ENCODE measurements at regions not wholly inside any gene's neighbourhood (a gene's known extent, or its start where the extent isn't known, plus 50 kb on each side); places are given as distances from the start of the nearest gene placed in this dataset.

GRCh38 chr6:111938710-111939109, 65.5 kb upstream of the FYN start:
- H3K4me1 ChIP-seq (ENCODE audit: control insufficient read depth in 1 of 2, low read depth in 2 of 2): no peaks in the 10 kb centered on the region
- no peak overlapping the region for H3K4me3 ChIP-seq
- no peak overlapping the region for H3K27ac ChIP-seq
- TF ChIP-seq CTCF (IDR thresholded peaks at IDR 0.05): no peak
- ATAC-seq (ENCODE audit: insufficient number of reproducible peaks, low FRiP score, low read depth) (no peak), DNase-seq (ENCODE audit: low spot score) (no peak)
- H3K36me3 ChIP-seq: no peaks in the 10 kb centered on the region
- no peaks in the 10 kb centered on the region for H3K27me3 ChIP-seq (replicated peaks; ENCODE audit: insufficient read depth)
- H3K9me3 ChIP-seq: peaks cover 3% of the 10 kb centered on the region

GRCh38 chr6:111939902-111940301, 66.7 kb upstream of the FYN start:
- H3K36me3 ChIP-seq: no peaks in the 10 kb centered on the region
- no peak for ATAC-seq (ENCODE audit: insufficient number of reproducible peaks, low FRiP score, low read depth)
- peaks cover 3% of the 10 kb centered on the region for H3K9me3 ChIP-seq
- H3K4me1 ChIP-seq (ENCODE audit: control insufficient read depth in 1 of 2, low read depth in 2 of 2): no peaks in the 10 kb centered on the region
- DNase-seq (ENCODE audit: low spot score): no peak
- H3K27me3 ChIP-seq (replicated peaks; ENCODE audit: insufficient read depth): no peaks in the 10 kb centered on the region
- H3K27ac ChIP-seq: no peak overlapping the region
- no peak overlapping the region for H3K4me3 ChIP-seq
- TF ChIP-seq CTCF (IDR thresholded peaks at IDR 0.05): no peak

GRCh38 chr6:111940801-111941200, 67.5 kb upstream of the FYN start:
- no peaks in the 10 kb centered on the region for H3K27me3 ChIP-seq (replicated peaks; ENCODE audit: insufficient read depth)
- peaks cover 3% of the 10 kb centered on the region for H3K9me3 ChIP-seq
- H3K4me1 ChIP-seq (ENCODE audit: control insufficient read depth in 1 of 2, low read depth in 2 of 2): no peaks in the 10 kb centered on the region
- ATAC-seq (ENCODE audit: insufficient number of reproducible peaks, low FRiP score, low read depth) (no peak), DNase-seq (ENCODE audit: low spot score) (no peak)
- no peaks in the 10 kb centered on the region for H3K36me3 ChIP-seq
- H3K27ac ChIP-seq: no peak overlapping the region
- H3K4me3 ChIP-seq: no peak overlapping the region
- no peak for TF ChIP-seq CTCF (IDR thresholded peaks at IDR 0.05)

- TF ChIP-seq CTCF (IDR thresholded peaks at IDR 0.05): no peak
- Histone ChIP-seq H3K4me1 (ENCODE audit: control insufficient read depth in 1 of 2, low read depth in 2 of 2) (no peaks in the 10 kb centered on the region), H3K27ac (no peak overlapping the region), H3K27me3 (replicated peaks; ENCODE audit: insufficient read depth) (no peaks in the 10 kb centered on the region), H3K4me3 (no peak overlapping the region), H3K36me3 (no peaks in the 10 kb centered on the region), H3K9me3 (peaks cover 3% of the 10 kb centered on the region)
- DNase-seq (ENCODE audit: low spot score) (no peak), ATAC-seq (ENCODE audit: insufficient number of reproducible peaks, low FRiP score, low read depth) (no peak)
These were observed 68.6 kb upstream of the FYN start for GRCh38 chr6:111941686-111942330.

- no peaks in the 10 kb centered on the region for H3K36me3 ChIP-seq
- TF ChIP-seq CTCF (IDR thresholded peaks at IDR 0.05): no peak
- no peak overlapping the region for H3K27ac ChIP-seq
- peaks cover 3% of the 10 kb centered on the region for H3K9me3 ChIP-seq
- DNase-seq (ENCODE audit: low spot score): no peak
- no peak for ATAC-seq (ENCODE audit: insufficient number of reproducible peaks, low FRiP score, low read depth)
- H3K27me3 ChIP-seq (replicated peaks; ENCODE audit: insufficient read depth): no peaks in the 10 kb centered on the region
- H3K4me3 ChIP-seq: no peak overlapping the region
- H3K4me1 ChIP-seq (ENCODE audit: control insufficient read depth in 1 of 2, low read depth in 2 of 2): no peaks in the 10 kb centered on the region
These were observed 69.3 kb upstream of the FYN start for GRCh38 chr6:111942561-111942960.

All from thoracic aorta (tissue), 2 donors.